ENCODE measurements at regions not wholly inside any gene's neighbourhood (a gene's known extent, or its start where the extent isn't known, plus 50 kb on each side); places are given as distances from the start of the nearest gene placed in this dataset.

DNA sequence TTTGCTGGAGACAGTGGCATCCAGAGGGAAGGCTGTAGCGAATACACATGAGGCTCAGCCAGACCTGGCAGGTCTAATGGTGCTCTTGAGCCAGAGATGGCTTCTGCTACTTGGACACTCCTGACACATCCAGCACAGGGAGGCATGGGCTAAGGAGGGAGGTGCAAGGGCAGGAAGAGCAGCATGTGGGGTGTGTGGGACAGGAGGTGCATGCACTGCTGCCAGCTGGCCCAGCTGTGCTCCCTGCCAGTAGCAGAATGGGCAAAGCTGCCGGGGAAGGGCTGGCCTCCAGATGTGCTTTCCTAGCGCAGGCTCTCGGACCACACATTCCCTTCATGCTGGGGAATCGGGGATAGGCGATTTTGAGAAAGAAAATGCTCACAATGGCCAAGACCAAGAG is 309.2 kb downstream of the CDC5L start:
- TF ChIP-seq, protein P1, sequence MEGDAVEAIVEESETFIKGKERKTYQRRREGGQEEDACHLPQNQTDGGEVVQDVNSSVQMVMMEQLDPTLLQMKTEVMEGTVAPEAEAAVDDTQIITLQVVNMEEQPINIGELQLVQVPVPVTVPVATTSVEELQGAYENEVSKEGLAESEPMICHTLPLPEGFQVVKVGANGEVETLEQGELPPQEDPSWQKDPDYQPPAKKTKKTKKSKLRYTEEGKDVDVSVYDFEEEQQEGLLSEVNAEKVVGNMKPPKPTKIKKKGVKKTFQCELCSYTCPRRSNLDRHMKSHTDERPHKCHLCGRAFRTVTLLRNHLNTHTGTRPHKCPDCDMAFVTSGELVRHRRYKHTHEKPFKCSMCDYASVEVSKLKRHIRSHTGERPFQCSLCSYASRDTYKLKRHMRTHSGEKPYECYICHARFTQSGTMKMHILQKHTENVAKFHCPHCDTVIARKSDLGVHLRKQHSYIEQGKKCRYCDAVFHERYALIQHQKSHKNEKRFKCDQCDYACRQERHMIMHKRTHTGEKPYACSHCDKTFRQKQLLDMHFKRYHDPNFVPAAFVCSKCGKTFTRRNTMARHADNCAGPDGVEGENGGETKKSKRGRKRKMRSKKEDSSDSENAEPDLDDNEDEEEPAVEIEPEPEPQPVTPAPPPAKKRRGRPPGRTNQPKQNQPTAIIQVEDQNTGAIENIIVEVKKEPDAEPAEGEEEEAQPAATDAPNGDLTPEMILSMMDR (IDR thresholded peaks at IDR 0.05): no peak
- no peak for TF ChIP-seq POLR2AphosphoS5 (IDR thresholded peaks at IDR 0.05; ENCODE audit: low read depth, low read length)
- no peak for TF ChIP-seq USF2 (IDR thresholded peaks at IDR 0.05; ENCODE audit: borderline replicate concordance, low read depth, low read length)
- no peak for TF ChIP-seq EZH2phosphoT487 (IDR thresholded peaks at IDR 0.05; ENCODE audit: borderline replicate concordance, low read depth)
- TF ChIP-seq, protein P2, sequence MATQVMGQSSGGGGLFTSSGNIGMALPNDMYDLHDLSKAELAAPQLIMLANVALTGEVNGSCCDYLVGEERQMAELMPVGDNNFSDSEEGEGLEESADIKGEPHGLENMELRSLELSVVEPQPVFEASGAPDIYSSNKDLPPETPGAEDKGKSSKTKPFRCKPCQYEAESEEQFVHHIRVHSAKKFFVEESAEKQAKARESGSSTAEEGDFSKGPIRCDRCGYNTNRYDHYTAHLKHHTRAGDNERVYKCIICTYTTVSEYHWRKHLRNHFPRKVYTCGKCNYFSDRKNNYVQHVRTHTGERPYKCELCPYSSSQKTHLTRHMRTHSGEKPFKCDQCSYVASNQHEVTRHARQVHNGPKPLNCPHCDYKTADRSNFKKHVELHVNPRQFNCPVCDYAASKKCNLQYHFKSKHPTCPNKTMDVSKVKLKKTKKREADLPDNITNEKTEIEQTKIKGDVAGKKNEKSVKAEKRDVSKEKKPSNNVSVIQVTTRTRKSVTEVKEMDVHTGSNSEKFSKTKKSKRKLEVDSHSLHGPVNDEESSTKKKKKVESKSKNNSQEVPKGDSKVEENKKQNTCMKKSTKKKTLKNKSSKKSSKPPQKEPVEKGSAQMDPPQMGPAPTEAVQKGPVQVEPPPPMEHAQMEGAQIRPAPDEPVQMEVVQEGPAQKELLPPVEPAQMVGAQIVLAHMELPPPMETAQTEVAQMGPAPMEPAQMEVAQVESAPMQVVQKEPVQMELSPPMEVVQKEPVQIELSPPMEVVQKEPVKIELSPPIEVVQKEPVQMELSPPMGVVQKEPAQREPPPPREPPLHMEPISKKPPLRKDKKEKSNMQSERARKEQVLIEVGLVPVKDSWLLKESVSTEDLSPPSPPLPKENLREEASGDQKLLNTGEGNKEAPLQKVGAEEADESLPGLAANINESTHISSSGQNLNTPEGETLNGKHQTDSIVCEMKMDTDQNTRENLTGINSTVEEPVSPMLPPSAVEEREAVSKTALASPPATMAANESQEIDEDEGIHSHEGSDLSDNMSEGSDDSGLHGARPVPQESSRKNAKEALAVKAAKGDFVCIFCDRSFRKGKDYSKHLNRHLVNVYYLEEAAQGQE (IDR thresholded peaks at IDR 0.05; ENCODE audit: low read depth, low read length): no peak
- TF ChIP-seq USF1 (IDR thresholded peaks at IDR 0.05; ENCODE audit: borderline replicate concordance, low read depth): no peak
- TF ChIP-seq FOXM1 (IDR thresholded peaks at IDR 0.05; ENCODE audit: low read depth): no peak
- TF ChIP-seq YY1 (IDR thresholded peaks at IDR 0.05; ENCODE audit: low read depth): no peak
- TF ChIP-seq SIN3A (IDR thresholded peaks at IDR 0.05; ENCODE audit: borderline replicate concordance, low read depth, low read length): no peak
- TF ChIP-seq ELF1 (IDR thresholded peaks at IDR 0.05): no peak
- TF ChIP-seq GATA2 (CRISPR knock-in tag; IDR thresholded peaks at IDR 0.05): no peak
- TF ChIP-seq EP300 (IDR thresholded peaks at IDR 0.05; ENCODE audit: borderline replicate concordance in 1 of 2, low read depth in 1 of 2, low read length in 1 of 2): no peak
- TF ChIP-seq ZBTB33 (IDR thresholded peaks at IDR 0.05; ENCODE audit: borderline replicate concordance, low read depth): no peak
- TF ChIP-seq CHD2 (IDR thresholded peaks at IDR 0.05; ENCODE audit: low read length, partially characterized antibody): no peak

All from SK-N-SH (cell line).